HK-2 (cell line): ENCODE measurements at regions not wholly inside any gene's neighbourhood (a gene's known extent, or its start where the extent isn't known, plus 50 kb on each side); places are given as distances from the start of the nearest gene placed in this dataset.
A peak's percentile ranks its signal among the peaks of the same experiment; 100 is the strongest.

ENCODE experiments used
- DNase-seq: peaks from one replicate; pipeline ENCODE4 v3.0.0-alpha.2; 2018; ENCODE audit not compliant: unreplicated experiment

GRCh38 chr10:92747066-92747465 is 57.3 kb downstream of the HHEX start:
- no peak for DNase-seq

GRCh38 chr10:92747600-92747999 is 57.8 kb downstream of the HHEX start:
- DNase-seq = no peak

GRCh38 chr10:92750791-92751533 is 61.2 kb downstream of the HHEX start:
- no peak for DNase-seq

DNA sequence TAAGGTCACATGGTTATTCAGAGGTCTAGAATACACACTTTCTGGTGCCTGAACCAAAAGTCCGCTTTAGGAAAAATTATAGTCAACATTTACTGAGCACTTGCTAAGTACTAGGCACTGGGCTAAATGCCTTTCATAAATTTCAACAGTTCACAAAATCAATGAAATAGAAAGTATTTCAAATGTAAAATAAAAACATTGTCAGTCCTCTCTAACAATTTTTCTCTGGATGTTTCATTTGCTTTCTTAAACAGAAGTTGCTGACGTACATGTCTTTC is 61.7 kb downstream of the HHEX start:
- DNase-seq = no peak

DNA sequence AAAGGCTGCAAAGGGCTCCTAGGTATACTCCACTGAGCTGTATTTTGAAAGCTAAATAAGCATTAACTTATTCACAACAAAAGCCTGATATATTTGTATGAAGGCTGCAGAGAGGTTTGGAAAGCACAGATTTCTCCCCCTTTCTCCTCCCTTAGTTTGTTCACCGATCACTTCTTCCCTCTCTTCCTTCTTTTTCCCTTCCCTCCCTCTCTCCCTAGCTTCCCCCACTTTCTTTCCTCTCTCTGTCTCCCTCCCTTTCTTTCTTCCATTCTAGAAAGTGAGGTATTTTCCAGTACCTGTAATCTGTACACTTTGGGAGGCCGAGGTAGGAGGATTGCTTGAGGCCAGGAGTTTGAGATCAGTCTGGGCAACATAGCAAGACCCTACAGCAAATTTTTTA is 62.1 kb downstream of the HHEX start:
- DNase-seq = no peak

DNA sequence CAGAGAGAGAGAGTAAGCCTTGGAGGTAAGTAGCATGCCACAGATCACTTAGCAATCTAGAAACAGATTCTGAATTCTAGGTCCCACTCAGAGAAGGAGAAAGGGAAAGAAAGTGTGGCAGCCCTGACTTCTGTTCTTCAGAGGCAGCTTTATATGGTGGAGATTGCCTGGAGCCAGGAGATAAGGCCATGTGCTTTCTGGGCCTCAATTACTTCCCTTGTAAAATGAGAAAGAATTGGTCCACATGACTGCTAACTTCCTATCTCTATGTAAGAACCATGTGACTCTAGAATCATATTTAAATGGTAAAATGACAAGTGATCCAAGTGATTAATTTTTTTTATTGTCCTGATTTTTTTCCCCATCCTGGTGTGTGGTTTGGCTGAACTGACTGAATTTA is 64.1 kb downstream of the HHEX start:
- no peak for DNase-seq

GRCh38 chr10:92755725-92756124 is 66.0 kb downstream of the HHEX start:
- DNase-seq = no peak

DNA sequence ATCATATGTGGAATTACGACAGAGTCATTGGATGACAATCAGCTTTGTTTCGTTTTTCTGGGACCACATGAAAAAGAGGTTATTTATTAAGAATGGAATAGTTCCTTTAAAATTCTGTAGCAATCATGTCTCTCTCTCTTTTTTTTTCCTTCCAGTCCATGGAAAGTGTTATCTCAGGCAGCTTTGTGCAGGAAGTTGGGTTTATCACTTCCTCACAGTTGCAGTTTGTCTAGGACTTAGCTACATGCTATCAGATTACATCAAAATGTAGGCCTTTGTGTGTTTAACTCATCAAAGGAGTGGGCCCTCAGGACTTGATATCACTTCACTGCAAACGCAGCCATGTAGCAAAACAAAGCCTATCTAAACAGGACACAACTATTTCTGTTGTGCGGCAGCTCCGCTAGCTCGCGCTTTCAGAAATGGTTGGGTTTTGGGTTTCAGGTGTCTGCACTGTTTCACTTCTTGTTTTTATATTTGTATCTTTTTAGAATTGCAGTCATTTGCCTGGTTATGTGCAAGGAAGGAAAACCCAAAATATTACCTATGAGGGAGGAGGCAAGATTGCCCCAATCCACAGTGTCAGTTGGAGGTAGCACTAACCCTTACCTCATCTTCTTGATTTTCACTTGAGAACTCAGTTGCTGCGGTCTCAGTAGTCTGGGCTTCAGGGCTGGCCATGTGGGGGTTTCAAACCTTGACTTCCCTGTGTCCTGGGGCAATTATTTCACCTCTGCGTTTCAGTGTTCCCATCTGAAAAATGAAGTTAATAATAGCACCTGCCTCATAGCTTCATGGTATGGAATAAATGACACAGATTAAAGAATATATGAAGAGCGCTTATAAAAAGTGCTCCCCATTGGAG is 66.7 kb downstream of the HHEX start:
- DNase-seq = no peak

DNA sequence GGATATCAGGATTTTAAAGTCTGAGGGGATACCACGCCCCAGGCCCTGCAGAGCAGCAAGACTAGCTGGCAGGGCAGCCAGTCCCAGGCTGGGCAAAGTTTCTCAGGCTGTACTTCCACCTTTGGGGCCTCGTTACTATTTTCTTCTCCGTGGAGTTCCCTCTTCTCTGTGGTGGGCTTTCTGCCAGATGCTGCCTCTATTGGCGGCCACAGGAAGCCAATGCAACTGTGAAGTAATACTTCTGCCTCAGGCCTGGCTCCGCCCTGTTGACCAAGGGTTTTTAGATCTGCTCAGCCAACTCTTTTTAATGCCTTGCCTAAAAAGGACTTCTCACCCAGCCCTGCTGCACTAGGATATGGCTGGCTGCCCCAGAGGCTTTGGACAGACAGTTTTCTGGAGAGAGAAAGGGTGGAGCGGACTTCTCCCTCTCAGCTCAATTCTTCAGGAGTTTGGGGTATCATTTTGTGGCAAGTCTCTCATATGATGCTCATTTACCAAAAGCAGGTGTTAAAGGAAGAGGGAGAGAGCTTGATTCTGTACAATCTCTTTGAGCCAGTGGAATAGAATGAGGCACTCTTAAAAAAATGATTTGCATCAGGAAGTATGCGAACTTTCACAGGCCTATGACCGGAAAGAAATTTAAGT is 67.4 kb downstream of the HHEX start:
- DNase-seq = peak; percentile 8

GRCh38 chr10:92757711-92758104 is 68.0 kb downstream of the HHEX start:
- DNase-seq = no peak

DNA sequence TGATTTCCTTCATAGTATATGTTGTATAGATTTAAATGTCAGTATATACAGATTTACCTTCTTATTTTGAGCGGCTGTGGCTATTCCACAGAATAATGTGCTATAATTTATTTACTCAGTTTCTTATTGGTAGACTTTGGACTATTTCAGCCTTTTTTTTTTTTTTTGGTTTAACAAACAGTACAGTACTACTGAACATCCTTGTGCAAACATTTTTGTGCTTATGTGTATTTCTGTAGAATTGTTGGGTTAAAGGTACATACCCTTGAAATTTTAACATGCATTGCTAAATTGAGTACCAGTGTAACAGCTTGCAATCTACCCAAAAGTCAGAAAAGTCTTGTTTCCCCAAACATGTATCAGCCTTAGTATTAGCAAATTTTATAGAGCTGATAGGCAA is 68.8 kb downstream of the HHEX start:
- no peak for DNase-seq

- DNase-seq = no peak
Measured at GRCh38 chr10:92760609-92761008, 70.9 kb downstream of the HHEX start.

DNA sequence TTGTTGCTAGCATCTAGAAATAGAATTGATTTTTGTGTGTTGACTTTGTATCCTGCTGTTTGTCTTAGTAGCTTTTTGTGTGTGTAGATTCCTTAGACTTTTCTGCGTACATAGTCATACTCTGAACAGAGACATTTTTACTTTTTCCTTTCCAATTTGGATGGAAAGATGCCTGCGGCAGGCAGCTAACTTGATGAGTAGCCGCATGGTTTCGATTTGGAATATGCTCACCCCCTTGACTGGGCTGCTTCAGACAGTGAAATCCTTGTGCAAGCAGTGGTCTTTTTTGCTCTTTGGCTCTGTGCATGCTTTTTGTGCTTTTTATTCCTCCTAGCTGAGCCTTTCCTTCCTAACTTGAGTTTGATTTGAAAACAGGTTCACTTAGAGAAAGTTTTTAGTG is 71.8 kb downstream of the HHEX start:
- DNase-seq = no peak

DNA sequence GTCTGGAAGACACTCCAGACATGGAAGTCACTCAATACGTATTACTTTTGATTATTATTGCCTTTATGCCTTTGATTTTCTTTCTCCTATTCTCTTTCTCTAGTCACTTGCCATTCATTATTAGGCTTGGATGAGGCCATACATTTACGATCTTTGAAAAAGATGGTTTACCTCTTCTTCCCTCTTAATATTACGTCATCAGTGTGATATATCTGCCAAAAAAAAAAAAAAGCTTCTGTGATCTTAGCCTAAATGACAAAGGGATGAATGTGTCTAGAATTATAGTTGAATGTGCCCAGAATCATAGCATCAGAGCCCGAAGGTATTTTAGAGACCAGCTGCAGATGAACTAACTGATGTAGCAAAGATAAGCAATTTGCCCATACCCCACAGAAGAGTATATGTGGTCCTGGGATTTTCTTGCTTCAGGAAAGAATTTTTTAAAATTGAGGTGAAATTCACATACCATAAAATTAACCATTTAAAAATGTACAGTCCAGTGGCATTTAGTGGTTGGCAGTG is 73.9 kb downstream of the HHEX start:
- DNase-seq = no peak

DNA sequence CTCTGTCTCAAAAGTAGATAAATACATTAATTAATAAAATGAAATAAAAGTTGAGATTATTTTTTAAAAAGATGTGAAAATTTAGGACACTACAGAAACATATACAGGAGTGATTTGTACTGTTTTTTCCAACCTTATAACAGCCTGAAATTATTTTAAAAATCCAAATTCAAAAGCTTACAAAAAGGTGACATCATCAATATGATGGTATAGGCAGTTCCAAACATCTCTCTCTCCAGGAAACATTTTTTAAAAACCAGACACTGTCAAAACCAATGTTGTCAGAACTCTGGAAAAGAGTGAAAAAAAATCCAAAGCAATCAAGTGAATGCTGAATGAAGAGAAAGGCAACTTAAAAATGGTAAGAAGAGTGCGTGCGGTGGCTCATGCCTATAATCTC is 76.7 kb downstream of the HHEX start:
- no peak for DNase-seq

GRCh38 chr10:92768104-92768503 is 78.3 kb downstream of the HHEX start:
- no peak for DNase-seq

DNA sequence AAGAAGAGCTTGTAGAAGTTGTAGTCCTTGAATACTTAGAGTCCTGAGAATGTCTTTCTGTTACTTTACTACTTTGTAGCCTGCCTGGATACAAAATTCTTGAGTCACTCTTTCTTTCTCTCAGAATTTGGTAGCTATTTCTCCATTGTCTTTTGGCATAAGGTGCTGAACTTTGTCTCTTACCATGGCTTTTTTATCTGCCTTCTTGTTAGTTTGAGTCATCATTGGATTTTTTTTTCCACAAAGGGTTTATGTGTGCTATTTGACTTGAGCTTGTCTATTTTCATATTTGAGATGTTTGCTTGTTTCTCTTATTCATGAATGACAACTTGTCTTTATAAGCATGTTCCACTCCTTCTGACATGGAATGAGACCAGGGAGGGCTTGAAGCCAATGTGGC is 74.5 kb upstream of the EXOC6 start:
- no peak for DNase-seq

GRCh38 chr10:92778091-92778490 is 70.2 kb upstream of the EXOC6 start:
- no peak for DNase-seq

- DNase-seq = no peak
Measured at GRCh38 chr10:92785118-92785517, 63.2 kb upstream of the EXOC6 start.

DNA sequence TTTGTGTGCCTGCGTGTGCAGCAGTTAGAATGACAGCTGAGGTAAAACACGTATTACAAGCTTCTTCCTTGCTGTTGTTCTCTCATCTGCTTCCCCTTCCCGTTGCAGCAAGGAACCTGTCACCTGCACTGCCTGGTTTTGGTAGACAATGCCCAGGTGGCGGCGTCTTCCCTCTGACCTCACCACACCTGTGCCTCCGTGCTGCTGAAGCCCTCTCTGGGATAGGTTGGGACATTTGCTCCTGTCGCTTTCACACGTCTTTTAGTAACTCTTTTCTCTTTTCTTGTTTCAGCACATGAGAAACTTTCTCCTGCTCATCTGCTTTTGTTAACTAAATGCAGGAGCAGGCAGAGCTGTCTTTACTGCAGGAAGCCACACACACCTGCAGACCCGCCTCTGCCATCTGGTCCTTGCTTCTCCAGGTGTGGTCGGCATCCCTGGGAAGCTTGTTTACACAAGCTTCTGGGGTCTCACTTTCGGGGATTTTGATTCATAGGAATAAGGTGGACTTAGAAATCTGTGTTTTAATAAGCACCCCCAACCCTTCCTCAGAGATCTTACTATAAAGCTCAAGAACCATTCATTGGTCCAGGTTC is 60.7 kb upstream of the EXOC6 start:
- DNase-seq = no peak

DNA sequence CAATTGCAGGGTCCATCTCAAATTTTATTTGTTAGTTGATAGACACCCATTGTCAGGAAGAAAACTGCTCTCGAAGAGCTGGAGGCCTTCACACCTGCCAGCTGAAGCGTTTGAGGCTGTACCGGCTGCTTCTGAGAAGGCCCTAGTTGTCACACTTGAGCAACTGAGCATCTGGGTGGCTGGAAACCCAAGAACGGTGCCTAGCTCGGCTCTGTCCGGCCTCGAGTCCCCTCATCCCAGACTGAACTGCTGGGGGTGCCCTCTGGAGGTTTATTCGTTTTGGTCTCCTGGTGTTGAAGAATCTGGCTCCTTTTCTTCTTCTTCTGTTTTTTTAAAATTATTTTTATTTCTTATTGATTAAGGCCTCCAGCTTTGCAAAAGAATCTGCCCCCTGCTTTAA is 59.3 kb upstream of the EXOC6 start:
- DNase-seq = no peak

GRCh38 chr10:92789786-92790185 is 58.5 kb upstream of the EXOC6 start:
- no peak for DNase-seq
